SH-SY5Y (cell line): ENCODE measurements at regions not wholly inside any gene's neighbourhood (a gene's known extent, or its start where the extent isn't known, plus 50 kb on each side); places are given as distances from the start of the nearest gene placed in this dataset.

ENCODE experiments used
- GATA2 ChIP-seq: IDR thresholded peaks from 2 replicates; pipeline ENCODE4 v1.6.1; 2011; ENCODE audit warnings: mild to moderate bottlenecking, low read depth, low read length
- GATA3 ChIP-seq: IDR thresholded peaks from 2 replicates; pipeline ENCODE4 v1.6.1; 2011; ENCODE audit warnings: low read depth, mild to moderate bottlenecking, low read length, moderate library complexity

- no peak for TF ChIP-seq GATA2
- TF ChIP-seq GATA3 = no peak
Measured at GRCh38 chr5:74409712-74410111, 230.8 kb downstream of the ENC1 start.
